K562 (cell line): ENCODE measurements at regions not wholly inside any gene's neighbourhood (a gene's known extent, or its start where the extent isn't known, plus 50 kb on each side); places are given as distances from the start of the nearest gene placed in this dataset.

Experiments used
- ATAC-seq: fragments of 200-7000 bp; cut with Tn5 transposase; 3 replicates; pipeline ENCODE4 v1.9.1; 2020; ENCODE audit warnings: moderate library complexity
- BruUV-seq: library from RNA; stranded (reverse); fragments of 400-500 nt; replicated peaks from 2 replicates; lab custom pipeline; 2021; lab: Mats Ljungman, UMichigan
- CTCF ChIA-PET: fragments of 300-600 bp; formaldehyde crosslinking; extraction: SDS; loops from one replicate; lab custom pipeline; 2021; ENCODE audit warnings: low intra/inter-chr PET ratio; lab: Yijun Ruan, JAX
- POLR2A ChIA-PET: fragments of 300-600, 350-650 bp; sonication (Branson Sonifier 250); formaldehyde crosslinking; extraction: SDS; loops from one replicate; lab custom pipeline; 2021; ENCODE audit warnings: antibody characterized with exemption, inconsistent platforms; lab: Yijun Ruan, JAX
- DNase-seq, 4 experiments: peaks; one replicate each; pipeline versions ENCODE4 v3.0.0 to v3.0.0-alpha.2; 2011 to 2018; ENCODE audit warnings: low spot score in 3 of 4, mixed read lengths in 3 of 4; ENCODE audit errors: extremely low read depth in 1 of 4
- FAIRE-seq: peaks from 2 replicates; lab custom pipeline; 2011; peaks lifted over from hg19 to GRCh38; lab: Jason Lieb, UNC
- H2AFZ ChIP-seq: 2 replicates; pipeline ENCODE4 v1.6.0; 2011; ENCODE audit warnings: low read depth, low read length, control low read depth, inconsistent platforms
- H3K27ac ChIP-seq: fragments of 200-600 bp; 3 replicates; pipeline ENCODE4 v1.8.0; 2011; ENCODE audit warnings: low read depth, mild to moderate bottlenecking, control low read depth, inconsistent platforms, low read length, moderate library complexity, mixed read lengths; ENCODE audit errors: extremely low read depth
- H3K27me3 ChIP-seq, 2 experiments: fragments of 300-600 bp in 1 of 2; 2 replicates in 1 of 2; 3 replicates in 1 of 2; pipeline versions ENCODE4 v1.6.0 to v1.8.0; 2011; ENCODE audit warnings: inconsistent platforms in 2 of 2, low read length in 2 of 2, mild to moderate bottlenecking in 1 of 2, mixed read lengths in 1 of 2, moderate library complexity in 1 of 2; ENCODE audit not compliant: control insufficient read depth in 2 of 2, insufficient read depth in 2 of 2
- H3K36me3 ChIP-seq: fragments of 300-600 bp; 3 replicates; pipeline ENCODE4 v1.8.0; 2011; ENCODE audit warnings: mild to moderate bottlenecking, low read length, inconsistent platforms; ENCODE audit not compliant: control insufficient read depth, insufficient read depth
- H3K4me1 ChIP-seq, 2 experiments: fragments of 200-600 bp in 1 of 2; replicated peaks in 1 of 2; 2 replicates in 1 of 2; 3 replicates in 1 of 2; pipeline versions ENCODE4 v1.5.1 to v1.8.0; 2011; ENCODE audit warnings: inconsistent platforms in 2 of 2, low read length in 2 of 2, mild to moderate bottlenecking in 1 of 2, mixed read lengths in 1 of 2, moderate library complexity in 1 of 2; ENCODE audit not compliant: control insufficient read depth in 2 of 2, insufficient read depth in 2 of 2
- H3K4me2 ChIP-seq: 2 replicates; pipeline ENCODE4 v1.6.1; 2011; ENCODE audit warnings: low read length, control low read depth, inconsistent platforms, mixed read lengths; ENCODE audit not compliant: insufficient read depth
- H3K4me3 ChIP-seq: fragments of 200-600 bp; sonication (generic), shearing (Covaris generic); 2 replicates; pipeline ENCODE4 v1.5.1; 2016; ENCODE audit warnings: control low read depth, inconsistent platforms
- H3K79me2 ChIP-seq: fragments of 200-600 bp; 3 replicates; pipeline ENCODE4 v1.8.0; 2011; ENCODE audit warnings: low read length, inconsistent platforms; ENCODE audit not compliant: control insufficient read depth, insufficient read depth
- H3K9ac ChIP-seq, 2 experiments: 2 replicates each; pipeline versions ENCODE4 v1.6.0 to v1.6.1; 2011; ENCODE audit warnings: low read depth in 2 of 2, low read length in 2 of 2, control low read depth in 1 of 2, inconsistent platforms in 1 of 2, mild to moderate bottlenecking in 1 of 2, mixed read lengths in 1 of 2; ENCODE audit not compliant: insufficient read depth in 1 of 2
- H3K9me1 ChIP-seq: one replicate; pipeline ENCODE4 v1.6.0; 2011; ENCODE audit warnings: inconsistent platforms, mild to moderate bottlenecking, low read length, moderate library complexity; ENCODE audit not compliant: control insufficient read depth, insufficient read depth
- H3K9me3 ChIP-seq: replicated peaks from 2 replicates; pipeline ENCODE4 v1.5.1; 2011; ENCODE audit warnings: low read depth, low read length, inconsistent platforms; ENCODE audit not compliant: control insufficient read depth, insufficient read depth
- H4K20me1 ChIP-seq: replicated peaks from 2 replicates; pipeline ENCODE4 v1.6.1; 2011; ENCODE audit warnings: low read length, inconsistent platforms, mixed read lengths; ENCODE audit not compliant: control insufficient read depth, insufficient read depth
- CHD4 ChIP-seq: fragments of 200-600 bp; sonication (generic); IDR thresholded peaks from 3 replicates; pipeline ENCODE4 v1.6.1; 2012; ENCODE audit warnings: low read depth, mild to moderate bottlenecking, mixed read lengths, low read length, inconsistent platforms; ENCODE audit not compliant: insufficient read depth, insufficient replicate concordance, poor library complexity, severe bottlenecking
- DIDO1 ChIP-seq: fragments of 450-650 bp; IDR thresholded peaks from 2 replicates; pipeline ENCODE4 v1.6.1; 2016; ENCODE audit warnings: low read depth, missing biosample characterization, missing genetic modification characterization
- HMGXB4 ChIP-seq: sonication (generic); formaldehyde crosslinking; IDR thresholded peaks from 2 replicates; pipeline ENCODE4 v1.8.1; 2023; ENCODE audit warnings: mild to moderate bottlenecking, missing genetic modification reagents
- JUND ChIP-seq, 2 experiments: IDR thresholded peaks; 2 replicates in 1 of 2; 3 replicates in 1 of 2; pipeline ENCODE4 v1.6.1; 2011; ENCODE audit warnings: borderline replicate concordance in 2 of 2, low read depth in 2 of 2, low read length in 2 of 2, improper control_type of control experiment in 1 of 2, missing biosample characterization in 1 of 2, missing genetic modification characterization in 1 of 2, missing genetic modification reagents in 1 of 2
- KHSRP ChIP-seq: fragments of 450-650 bp; IDR thresholded peaks from 2 replicates; pipeline ENCODE4 v1.6.1; 2017
- NCOA4 ChIP-seq: fragments of 450-650 bp; IDR thresholded peaks from 2 replicates; pipeline ENCODE4 v1.6.1; 2018; ENCODE audit warnings: mild to moderate bottlenecking; ENCODE audit not compliant: partially characterized antibody
- NCOR1 ChIP-seq: fragments of 450-650 bp; IDR thresholded peaks from 2 replicates; pipeline ENCODE4 v1.6.1; 2016; ENCODE audit warnings: mild to moderate bottlenecking, moderate library complexity
- POLR2H ChIP-seq: IDR thresholded peaks from 2 replicates; pipeline ENCODE4 v1.6.1; 2016; ENCODE audit warnings: missing genetic modification characterization, low read depth, mild to moderate bottlenecking, control low read depth, missing compliant biosample characterization, moderate library complexity
- PTTG1 ChIP-seq: fragments of 450-650 bp; IDR thresholded peaks from 2 replicates; pipeline ENCODE4 v1.6.1; 2016; ENCODE audit warnings: low read depth, mild to moderate bottlenecking, missing genetic modification characterization, missing compliant biosample characterization
- RUNX1 ChIP-seq: sonication (generic); IDR thresholded peaks from 2 replicates; pipeline ENCODE4 v1.6.1; 2016; ENCODE audit warnings: antibody characterized with exemption, low read depth
- SMAD2 ChIP-seq: fragments of 150-350 bp; IDR thresholded peaks from 2 replicates; pipeline ENCODE4 v1.6.1; 2014; ENCODE audit warnings: low read depth, mild to moderate bottlenecking, low read length
- SMARCE1 ChIP-seq: fragments of 450-650 bp; IDR thresholded peaks from 2 replicates; pipeline ENCODE4 v1.7.1; 2016; ENCODE audit warnings: mild to moderate bottlenecking
- TCF15 ChIP-seq: fragments of 250-450 bp; sonication (Bioruptor Pico); IDR thresholded peaks from 2 replicates; pipeline ENCODE4 v1.8.0; 2022; ENCODE audit warnings: moderate library complexity, mild to moderate bottlenecking, inconsistent platforms
- THRAP3 ChIP-seq: fragments of 450-650 bp; IDR thresholded peaks from 2 replicates; pipeline ENCODE4 v1.6.1; 2016; ENCODE audit warnings: mild to moderate bottlenecking, inconsistent platforms, borderline replicate concordance
- ZNF23 ChIP-seq: fragments of 250-450 bp; sonication (Bioruptor Pico); IDR thresholded peaks from 2 replicates; pipeline ENCODE4 v1.4.0; 2020; ENCODE audit warnings: mild to moderate bottlenecking
- ZNF551 ChIP-seq: fragments of 250-450 bp; sonication (Bioruptor Pico); IDR thresholded peaks from 2 replicates; pipeline ENCODE4 v1.5.0; 2021; ENCODE audit warnings: mild to moderate bottlenecking, moderate library complexity
- ZNF589 ChIP-seq: fragments of 200-800 bp; sonication (Bioruptor generic); IDR thresholded peaks from 2 replicates; pipeline ENCODE4 v1.6.1; 2016; ENCODE audit warnings: low read depth, missing genetic modification characterization, missing compliant biosample characterization
- WGBS: fragments of 100-300 bp; shearing (Covaris generic); methylation state at CpG from one replicate; pipeline ENCODE4 v1.1.6; 2016; ENCODE audit warnings: low coverage, mixed read lengths; ENCODE audit not compliant: insufficient coverage; ENCODE audit errors: missing lambda C conversion rate; 5-methylcytosine and 5-hydroxymethylcytosine counted together
- in situ Hi-C: fragments of 300-500 bp; cut with MboI; formaldehyde crosslinking; loops from 4 replicates; pipeline ENCODE4 v1.15.0; 2018; ENCODE audit warnings: inconsistent platforms, mixed read lengths
- intact Hi-C: fragments of 100-400 bp; cut with micrococcal nuclease; formaldehyde crosslinking; loops from 2 replicates; pipeline ENCODE4 v1.14.2; 2022

GRCh38 chr16:73912281-73912680 is 384.3 kb upstream of the PSMD7 start:
- no peak overlapping the region for H3K4me3 ChIP-seq
- H3K4me1 ChIP-seq, result no peaks in the 10 kb centered on the region
- no peak overlapping the region for H3K9ac ChIP-seq
- intact Hi-C loops (no loop called here), in situ Hi-C loops (no loop called here)
- no peaks in the 10 kb centered on the region for H3K36me3 ChIP-seq
- CTCF ChIA-PET, result no interaction called here
- no peaks in the 10 kb centered on the region for H3K9me1 ChIP-seq
- no peak overlapping the region for H3K27ac ChIP-seq
- no TSS peak for BruUV-seq
- no peak for TF ChIP-seq TCF15 (CRISPR knock-in tag)
- no peak for TF ChIP-seq ZNF551
- no peak for TF ChIP-seq ZNF23 (CRISPR knock-in tag)
- TF ChIP-seq NCOA4, result no peak
- no peak for TF ChIP-seq PTTG1 (tag)
- TF ChIP-seq POLR2H (tag), result no peak
- TF ChIP-seq NCOR1, result no peak
- TF ChIP-seq HMGXB4 (CRISPR knock-in tag), result no peak
- no peak for TF ChIP-seq DIDO1 (tag)
- TF ChIP-seq THRAP3, result no peak
- no peak for TF ChIP-seq SMAD2
- TF ChIP-seq JUND (IDR thresholded peaks at IDR 0.05; ENCODE audit: borderline replicate concordance, low read depth, low read length), result no peak
- no peak for TF ChIP-seq JUND (tag; IDR thresholded peaks at IDR 0.05; ENCODE audit: borderline replicate concordance, low read depth, low read length)
- TF ChIP-seq ZNF589 (CRISPR knock-in tag), result no peak
- TF ChIP-seq KHSRP, result no peak
- no peak for TF ChIP-seq SMARCE1
- TF ChIP-seq RUNX1, result no peak
- TF ChIP-seq CHD4, result no peak
- ATAC-seq (no peak), DNase-seq (no peak), FAIRE-seq (no peak)
- no peaks in the 10 kb centered on the region for H3K9me3 ChIP-seq
- H3K79me2 ChIP-seq, result no peaks in the 10 kb centered on the region
- POLR2A ChIA-PET, result no interaction called here
- H4K20me1 ChIP-seq, result no peaks in the 10 kb centered on the region
- no peak overlapping the region for H2AFZ ChIP-seq
- H3K27me3 ChIP-seq, result no peaks in the 10 kb centered on the region
- 0% methylated on average over 3 of the region's 3 CpGs for WGBS
- no peak overlapping the region for H3K4me2 ChIP-seq
